Brain microvascular endothelial cell (primary cell): ENCODE measurements at regions not wholly inside any gene's neighbourhood (a gene's known extent, or its start where the extent isn't known, plus 50 kb on each side); places are given as distances from the start of the nearest gene placed in this dataset.

Experiments
- DNase-seq: peaks from one replicate; pipeline ENCODE4 v3.0.0-alpha.2; 2020
- H3K27ac ChIP-seq: fragments of 250-450 bp; sonication (Bioruptor Pico); 2 replicates; pipeline ENCODE4 v1.5.1; 2020; ENCODE audit warnings: mild to moderate bottlenecking, moderate library complexity
- H3K27me3 ChIP-seq: fragments of 250-450 bp; sonication (Bioruptor Pico); replicated peaks from 2 replicates; pipeline ENCODE4 v1.5.1; 2020; ENCODE audit warnings: mild to moderate bottlenecking
- H3K36me3 ChIP-seq: fragments of 250-450 bp; sonication (Bioruptor Pico); replicated peaks from 2 replicates; pipeline ENCODE4 v1.5.1; 2020; ENCODE audit warnings: mild to moderate bottlenecking
- H3K4me3 ChIP-seq: 2 replicates; pipeline ENCODE4 v1.5.1; 2011; ENCODE audit warnings: low read depth, mild to moderate bottlenecking, control low read depth, low read length, moderate library complexity
- in situ Hi-C: cut with HindIII; loops from 2 replicates; pipeline ENCODE4 v1.10.0; 2017; ENCODE audit warnings: low sequenced_read_pairs, low pct_ligation_motif_present
- TF ChIP-seq, protein P1 (sequence below): IDR thresholded peaks from 2 replicates; pipeline ENCODE4 v1.5.1; 2011; ENCODE audit warnings: low read depth, mild to moderate bottlenecking, moderate library complexity, low read length, control low read depth, inconsistent platforms; ENCODE audit errors: missing control alignments

DNA sequence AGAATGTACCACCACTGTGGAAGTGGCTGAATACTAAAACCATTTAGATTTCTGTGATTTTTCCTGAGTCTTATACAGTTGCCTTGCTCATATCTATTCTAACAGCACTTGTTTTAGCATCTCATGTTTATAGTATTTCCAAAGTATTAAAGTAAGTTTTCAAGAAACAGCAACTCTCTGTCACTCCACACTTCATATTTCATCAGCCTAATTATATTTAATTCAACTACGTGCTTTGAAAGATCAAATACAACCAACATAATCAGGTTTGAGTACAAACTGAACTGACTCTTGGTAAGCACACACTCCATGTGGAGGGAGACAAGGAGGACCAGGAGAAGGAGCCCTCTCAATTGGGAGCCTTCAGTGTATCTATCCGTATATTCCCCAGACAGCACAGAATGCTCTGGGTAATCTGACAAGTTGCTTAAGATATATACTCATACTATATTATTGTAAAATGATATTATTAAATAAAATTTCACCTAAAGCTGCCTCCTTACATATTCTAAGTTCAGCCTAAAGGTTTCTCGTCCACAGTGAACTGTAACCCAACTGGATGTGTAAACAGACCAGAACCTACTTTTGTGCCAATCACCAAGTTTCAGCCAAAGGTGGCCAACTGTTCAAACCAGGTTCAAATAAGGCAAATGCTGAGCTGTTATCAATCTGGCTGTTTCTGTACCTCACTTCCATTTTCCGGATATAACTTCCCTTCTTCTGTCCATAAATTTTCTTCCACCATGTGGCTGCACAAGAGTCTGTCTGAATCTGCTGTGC lies 105.0 kb upstream of the RASSF8 start:
- Histone ChIP-seq H3K36me3 (no peaks in the 10 kb centered on the region), H3K27ac (no peak overlapping the region), H3K4me3 (no peak overlapping the region), H3K27me3 (no peaks in the 10 kb centered on the region)
- TF ChIP-seq, protein P1, sequence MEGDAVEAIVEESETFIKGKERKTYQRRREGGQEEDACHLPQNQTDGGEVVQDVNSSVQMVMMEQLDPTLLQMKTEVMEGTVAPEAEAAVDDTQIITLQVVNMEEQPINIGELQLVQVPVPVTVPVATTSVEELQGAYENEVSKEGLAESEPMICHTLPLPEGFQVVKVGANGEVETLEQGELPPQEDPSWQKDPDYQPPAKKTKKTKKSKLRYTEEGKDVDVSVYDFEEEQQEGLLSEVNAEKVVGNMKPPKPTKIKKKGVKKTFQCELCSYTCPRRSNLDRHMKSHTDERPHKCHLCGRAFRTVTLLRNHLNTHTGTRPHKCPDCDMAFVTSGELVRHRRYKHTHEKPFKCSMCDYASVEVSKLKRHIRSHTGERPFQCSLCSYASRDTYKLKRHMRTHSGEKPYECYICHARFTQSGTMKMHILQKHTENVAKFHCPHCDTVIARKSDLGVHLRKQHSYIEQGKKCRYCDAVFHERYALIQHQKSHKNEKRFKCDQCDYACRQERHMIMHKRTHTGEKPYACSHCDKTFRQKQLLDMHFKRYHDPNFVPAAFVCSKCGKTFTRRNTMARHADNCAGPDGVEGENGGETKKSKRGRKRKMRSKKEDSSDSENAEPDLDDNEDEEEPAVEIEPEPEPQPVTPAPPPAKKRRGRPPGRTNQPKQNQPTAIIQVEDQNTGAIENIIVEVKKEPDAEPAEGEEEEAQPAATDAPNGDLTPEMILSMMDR: no peak
- DNase-seq: no peak
- in situ Hi-C loops: no loop called here

DNA sequence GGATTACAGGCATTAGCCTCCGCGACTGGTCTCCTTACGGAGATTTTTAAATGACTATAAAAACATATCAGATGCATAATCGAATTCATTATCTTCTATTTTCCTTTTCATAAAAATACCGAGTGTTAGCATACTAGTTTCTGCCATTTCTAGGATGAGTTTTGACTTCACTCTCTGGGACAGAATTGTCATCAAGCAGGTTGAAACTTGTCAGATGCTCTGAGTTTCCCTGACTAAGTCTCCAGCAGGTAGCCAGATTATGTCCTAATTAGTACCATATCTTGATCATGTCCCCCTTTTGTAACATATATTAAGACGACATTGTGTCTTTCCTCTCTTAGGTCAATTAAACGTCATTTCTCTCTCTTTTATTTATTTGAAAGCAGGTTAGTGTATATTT lies 103.5 kb upstream of the RASSF8 start:
- TF ChIP-seq, protein P1: no peak
- Histone ChIP-seq H3K36me3 (no peaks in the 10 kb centered on the region), H3K27me3 (no peaks in the 10 kb centered on the region), H3K4me3 (no peak overlapping the region), H3K27ac (no peak overlapping the region)
- in situ Hi-C loops: no loop called here
- DNase-seq: no peak

DNA sequence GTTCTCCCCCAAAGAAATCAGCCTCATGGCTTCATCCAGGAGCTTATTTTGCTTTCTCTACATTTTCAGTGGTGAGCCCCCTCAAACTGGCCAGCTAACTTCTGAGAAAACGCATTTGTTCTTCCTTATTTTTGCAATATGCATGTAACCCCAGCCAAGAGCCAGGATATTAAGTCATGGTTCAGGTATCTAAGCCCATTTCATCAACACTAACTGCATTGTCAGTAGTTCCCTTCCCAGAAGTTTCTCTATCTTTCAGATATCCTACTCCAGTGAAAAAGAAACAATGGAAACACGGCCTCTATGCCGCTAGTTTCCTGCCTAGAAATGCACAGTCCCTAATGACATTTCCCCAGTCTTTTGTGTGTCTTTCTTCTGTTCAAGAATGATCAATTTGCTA lies 102.8 kb upstream of the RASSF8 start:
- H3K27me3 ChIP-seq: no peaks in the 10 kb centered on the region
- no peak overlapping the region for H3K4me3 ChIP-seq
- TF ChIP-seq, protein P1: no peak
- in situ Hi-C loops: no loop called here
- H3K27ac ChIP-seq: no peak overlapping the region
- H3K36me3 ChIP-seq: no peaks in the 10 kb centered on the region
- DNase-seq: peak; percentile 33

DNA sequence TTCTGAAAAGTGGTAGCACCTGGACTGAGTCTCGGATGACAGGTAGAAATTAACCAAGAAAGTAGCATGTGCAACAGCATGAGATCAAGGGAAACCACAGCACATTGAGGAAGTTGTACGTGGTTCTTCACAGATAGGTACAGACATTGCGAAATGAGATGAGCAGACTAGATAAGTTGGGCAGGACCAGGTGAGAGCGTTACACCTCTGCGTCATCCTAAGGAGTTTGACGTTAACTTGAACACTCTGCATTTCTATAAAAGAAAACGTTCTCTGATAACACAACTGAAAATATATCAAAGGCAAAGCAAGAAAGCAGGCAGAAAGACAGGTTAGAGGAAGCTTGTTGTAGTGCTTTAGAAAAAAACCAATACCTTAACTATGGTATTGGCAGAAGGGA lies 98.5 kb upstream of the RASSF8 start:
- TF ChIP-seq, protein P1: no peak
- in situ Hi-C loops: no loop called here
- H3K27me3 ChIP-seq: no peaks in the 10 kb centered on the region
- H3K27ac ChIP-seq: no peak overlapping the region
- DNase-seq: no peak
- no peaks in the 10 kb centered on the region for H3K36me3 ChIP-seq
- no peak overlapping the region for H3K4me3 ChIP-seq

DNA sequence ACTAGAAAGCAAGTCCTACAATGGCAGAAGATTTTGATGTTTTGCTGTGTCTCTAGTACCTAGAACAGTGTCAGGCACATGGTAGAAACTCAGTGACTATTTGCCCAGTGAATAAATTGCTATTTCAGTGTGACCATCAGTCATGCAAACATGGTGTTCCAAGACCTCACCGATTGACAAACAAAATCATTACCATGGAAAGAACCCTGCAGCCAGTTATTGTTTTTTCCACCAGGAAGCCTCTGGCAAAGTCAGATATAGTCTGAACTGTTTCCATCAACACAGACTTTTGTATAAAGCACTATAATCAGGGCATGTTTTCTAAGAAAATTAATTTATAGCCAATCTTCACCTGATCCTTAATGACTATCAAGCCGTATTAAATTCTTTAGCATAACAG lies 97.3 kb upstream of the RASSF8 start:
- H3K27me3 ChIP-seq: no peaks in the 10 kb centered on the region
- in situ Hi-C loops: no loop called here
- TF ChIP-seq, protein P1: no peak
- H3K27ac ChIP-seq: no peak overlapping the region
- H3K36me3 ChIP-seq: no peaks in the 10 kb centered on the region
- H3K4me3 ChIP-seq: no peak overlapping the region
- DNase-seq: no peak
